Adrenal gland (tissue), 5 donors: ENCODE measurements at regions not wholly inside any gene's neighbourhood (a gene's known extent, or its start where the extent isn't known, plus 50 kb on each side); places are given as distances from the start of the nearest gene placed in this dataset.

Experiments
- CTCF ChIP-seq, 6 experiments: fragments of 450-650 bp in 4 of 6; fragments of 200-600 bp in 2 of 6; sonication (generic) in 1 of 6; IDR thresholded peaks; 1 replicate in 5 of 6; 2 replicates in 1 of 6; pipeline versions ENCODE4 v1.5.1 to v1.8.0; 2016 to 2021; ENCODE audit warnings: antibody characterized with exemption in 6 of 6, mild to moderate bottlenecking in 2 of 6, moderate library complexity in 1 of 6
- POLR2A ChIP-seq, 2 donors: fragments of 450-650 bp; IDR thresholded peaks; one replicate each; pipeline ENCODE4 v1.6.1; 2017; ENCODE audit warnings: antibody characterized with exemption in 2 of 2, mild to moderate bottlenecking in 2 of 2, moderate library complexity in 1 of 2
- donor health status: DM: no; HTN: no; CAD: no.

- no peak for TF ChIP-seq CTCF (IDR thresholded peaks at IDR 0.05)
- no peak for TF ChIP-seq POLR2A (IDR thresholded peaks at IDR 0.05)
Observed at GRCh38 chr4:165714650-165715049, 158.4 kb upstream of the TLL1 start.
